ENCODE measurements at regions not wholly inside any gene's neighbourhood (a gene's known extent, or its start where the extent isn't known, plus 50 kb on each side); places are given as distances from the start of the nearest gene placed in this dataset.

- TF ChIP-seq, protein P1, sequence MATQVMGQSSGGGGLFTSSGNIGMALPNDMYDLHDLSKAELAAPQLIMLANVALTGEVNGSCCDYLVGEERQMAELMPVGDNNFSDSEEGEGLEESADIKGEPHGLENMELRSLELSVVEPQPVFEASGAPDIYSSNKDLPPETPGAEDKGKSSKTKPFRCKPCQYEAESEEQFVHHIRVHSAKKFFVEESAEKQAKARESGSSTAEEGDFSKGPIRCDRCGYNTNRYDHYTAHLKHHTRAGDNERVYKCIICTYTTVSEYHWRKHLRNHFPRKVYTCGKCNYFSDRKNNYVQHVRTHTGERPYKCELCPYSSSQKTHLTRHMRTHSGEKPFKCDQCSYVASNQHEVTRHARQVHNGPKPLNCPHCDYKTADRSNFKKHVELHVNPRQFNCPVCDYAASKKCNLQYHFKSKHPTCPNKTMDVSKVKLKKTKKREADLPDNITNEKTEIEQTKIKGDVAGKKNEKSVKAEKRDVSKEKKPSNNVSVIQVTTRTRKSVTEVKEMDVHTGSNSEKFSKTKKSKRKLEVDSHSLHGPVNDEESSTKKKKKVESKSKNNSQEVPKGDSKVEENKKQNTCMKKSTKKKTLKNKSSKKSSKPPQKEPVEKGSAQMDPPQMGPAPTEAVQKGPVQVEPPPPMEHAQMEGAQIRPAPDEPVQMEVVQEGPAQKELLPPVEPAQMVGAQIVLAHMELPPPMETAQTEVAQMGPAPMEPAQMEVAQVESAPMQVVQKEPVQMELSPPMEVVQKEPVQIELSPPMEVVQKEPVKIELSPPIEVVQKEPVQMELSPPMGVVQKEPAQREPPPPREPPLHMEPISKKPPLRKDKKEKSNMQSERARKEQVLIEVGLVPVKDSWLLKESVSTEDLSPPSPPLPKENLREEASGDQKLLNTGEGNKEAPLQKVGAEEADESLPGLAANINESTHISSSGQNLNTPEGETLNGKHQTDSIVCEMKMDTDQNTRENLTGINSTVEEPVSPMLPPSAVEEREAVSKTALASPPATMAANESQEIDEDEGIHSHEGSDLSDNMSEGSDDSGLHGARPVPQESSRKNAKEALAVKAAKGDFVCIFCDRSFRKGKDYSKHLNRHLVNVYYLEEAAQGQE (IDR thresholded peaks at IDR 0.05; ENCODE audit: borderline replicate concordance in 1 of 2, low read depth in 1 of 2, low read length in 2 of 2), result peak; percentile 79 to 97
- TF ChIP-seq U2AF1 (optimal IDR thresholded peaks at IDR 0.05; ENCODE audit: low read depth, low read length) (no peak), ZNF230 (CRISPR knock-in tag; IDR thresholded peaks at IDR 0.05) (no peak), EHMT2 (IDR thresholded peaks at IDR 0.05; ENCODE audit: borderline replicate concordance, low read depth, low read length) (peak; percentile 73; the same call in 1 of the 2 replicates), TFDP1 (CRISPR knock-in tag; IDR thresholded peaks at IDR 0.05; ENCODE audit: borderline replicate concordance) (no peak), SRSF1 (optimal IDR thresholded peaks at IDR 0.05; ENCODE audit: low read depth, low read length) (no peak), ZNF784 (CRISPR knock-in tag; IDR thresholded peaks at IDR 0.05; ENCODE audit: borderline replicate concordance) (no peak), SAP130 (CRISPR knock-in tag; IDR thresholded peaks at IDR 0.05; ENCODE audit: low read depth) (0 out of 2 replicates have a peak, but pooled peaks have one; percentile 18), ZBTB44 (CRISPR knock-in tag; IDR thresholded peaks at IDR 0.05) (0 out of 2 replicates have a peak, but pooled peaks have one; percentile 50), ADNP (CRISPR knock-in tag; IDR thresholded peaks at IDR 0.05) (no peak), ZNF232 (CRISPR knock-in tag; IDR thresholded peaks at IDR 0.05; ENCODE audit: borderline replicate concordance) (no peak), ZFAT (CRISPR knock-in tag; conservative IDR thresholded peaks at IDR 0.05) (no peak), CENPT (CRISPR knock-in tag; IDR thresholded peaks at IDR 0.05; ENCODE audit: low read depth) (no peak), KMT2A (CRISPR knock-in tag; IDR thresholded peaks at IDR 0.05) (no peak), ZFP90 (CRISPR knock-in tag; IDR thresholded peaks at IDR 0.05; ENCODE audit: borderline replicate concordance) (no peak), ZNF709 (CRISPR knock-in tag; IDR thresholded peaks at IDR 0.05) (no peak), HDAC2 (CRISPR knock-in tag; IDR thresholded peaks at IDR 0.05) (no peak), SP2 (CRISPR knock-in tag; IDR thresholded peaks at IDR 0.05) (no peak), TRAFD1 (CRISPR knock-in tag; IDR thresholded peaks at IDR 0.05; ENCODE audit: borderline replicate concordance) (no peak)
- TF ChIP-seq, protein P2, sequence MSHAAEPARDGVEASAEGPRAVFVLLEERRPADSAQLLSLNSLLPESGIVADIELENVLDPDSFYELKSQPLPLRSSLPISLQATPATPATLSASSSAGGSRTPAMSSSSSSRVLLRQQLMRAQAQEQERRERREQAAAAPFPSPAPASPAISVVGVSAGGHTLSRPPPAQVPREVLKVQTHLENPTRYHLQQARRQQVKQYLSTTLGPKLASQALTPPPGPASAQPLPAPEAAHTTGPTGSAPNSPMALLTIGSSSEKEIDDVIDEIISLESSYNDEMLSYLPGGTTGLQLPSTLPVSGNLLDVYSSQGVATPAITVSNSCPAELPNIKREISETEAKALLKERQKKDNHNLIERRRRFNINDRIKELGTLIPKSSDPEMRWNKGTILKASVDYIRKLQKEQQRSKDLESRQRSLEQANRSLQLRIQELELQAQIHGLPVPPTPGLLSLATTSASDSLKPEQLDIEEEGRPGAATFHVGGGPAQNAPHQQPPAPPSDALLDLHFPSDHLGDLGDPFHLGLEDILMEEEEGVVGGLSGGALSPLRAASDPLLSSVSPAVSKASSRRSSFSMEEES (CRISPR knock-in tag; IDR thresholded peaks at IDR 0.05), result peak; percentile 48; the same call in 1 of the 2 replicates
These were observed 254.5 kb upstream of the RNF32 start (continued) for GRCh38 chr7:156386097-156386496.

Measured in HepG2 (cell line).